OCI-LY1 (cell line): ENCODE measurements at regions not wholly inside any gene's neighbourhood (a gene's known extent, or its start where the extent isn't known, plus 50 kb on each side); places are given as distances from the start of the nearest gene placed in this dataset.

ENCODE experiments used
- CTCF ChIP-seq: fragments of 200-600 bp; sonication (generic), shearing (Covaris generic); IDR thresholded peaks from 2 replicates; pipeline ENCODE4 v1.5.1; 2017; ENCODE audit warnings: mild to moderate bottlenecking, antibody characterized with exemption, low read length, moderate library complexity, mixed read lengths
- EZH2 ChIP-seq: fragments of 200-600 bp; sonication (generic), shearing (Covaris generic); IDR thresholded peaks from 2 replicates; pipeline ENCODE4 v1.8.0; 2017; ENCODE audit warnings: borderline replicate concordance, mixed run types, mild to moderate bottlenecking, antibody characterized with exemption, low read length, moderate library complexity, mixed read lengths

DNA sequence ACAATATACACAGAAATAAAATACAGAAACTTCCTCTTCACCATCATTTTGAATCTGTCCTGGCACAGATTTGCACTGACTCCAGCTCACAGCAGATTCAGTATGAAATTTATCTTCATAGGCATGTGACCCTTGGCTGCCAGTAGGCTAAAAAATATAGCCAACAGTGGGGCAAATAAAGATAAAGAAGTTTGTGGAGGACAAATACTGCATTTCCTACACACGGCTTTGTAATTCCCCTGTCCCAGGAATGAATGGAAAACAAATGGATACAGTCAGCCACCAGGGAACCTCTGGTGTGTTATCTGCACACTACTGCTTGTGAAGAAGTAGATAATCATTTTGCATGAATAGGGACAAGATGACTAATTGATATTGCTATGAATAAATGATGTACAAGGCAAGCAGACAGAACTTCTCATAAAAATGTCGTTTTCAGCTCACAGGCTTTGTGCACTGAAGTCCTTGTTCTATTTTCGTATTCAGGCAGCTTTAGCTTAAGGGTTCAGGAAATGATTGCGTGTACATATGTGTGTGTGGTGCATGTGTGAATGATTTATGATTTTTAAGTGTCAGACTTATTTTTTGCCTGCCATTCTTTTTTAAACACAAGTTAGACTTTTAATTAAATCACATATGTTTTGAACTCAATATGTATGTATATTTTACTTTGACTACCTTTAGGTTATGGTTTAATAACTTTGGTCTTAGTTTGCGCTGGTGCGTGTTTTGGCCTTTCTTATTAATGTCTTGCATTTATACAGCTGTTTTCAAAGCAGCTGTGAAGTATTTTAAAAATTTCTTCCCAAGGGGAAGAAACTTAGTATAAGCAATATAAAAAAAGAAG is 543.8 kb upstream of the JAG1 start:
- TF ChIP-seq CTCF (no peak), EZH2 (no peak)
